SK-N-SH (cell line): ENCODE measurements at regions not wholly inside any gene's neighbourhood (a gene's known extent, or its start where the extent isn't known, plus 50 kb on each side); places are given as distances from the start of the nearest gene placed in this dataset.

ENCODE experiments used
- CTCF ChIA-PET: fragments of 300-600, 350-600 bp; formaldehyde crosslinking; extraction: SDS; loops from one replicate; lab custom pipeline; 2021; lab: Yijun Ruan, JAX
- POLR2A ChIA-PET: fragments of 350-600 bp; sonication (Branson Sonifier 250); formaldehyde crosslinking; extraction: SDS; loops from one replicate; lab custom pipeline; 2020; ENCODE audit warnings: antibody characterized with exemption, inconsistent platforms; lab: Yijun Ruan, JAX
- DNase-seq: peaks from one replicate; pipeline ENCODE4 v3.0.0; 2012
- H2AFZ ChIP-seq: fragments of 200-600 bp; sonication (generic); 2 replicates; pipeline ENCODE4 v1.8.1; 2016; ENCODE audit warnings: antibody characterized with exemption, mild to moderate bottlenecking, low read depth
- H3F3A ChIP-seq: fragments of 200-600 bp; sonication (generic); replicated peaks from 2 replicates; pipeline ENCODE3; 2016; ENCODE audit warnings: antibody characterized with exemption, mild to moderate bottlenecking; ENCODE audit not compliant: insufficient read depth
- H3K27ac ChIP-seq, 2 experiments: fragments of 200-500 bp in 1 of 2; fragments of 200-600 bp in 1 of 2; sonication (Bioruptor generic) in 1 of 2; sonication (generic), shearing (Covaris generic) in 1 of 2; 2 replicates each; pipeline versions ENCODE4 v1.5.1 to v1.6.1; 2014 to 2016; ENCODE audit warnings: low read depth in 2 of 2, inconsistent platforms in 1 of 2, low read length in 1 of 2, mild to moderate bottlenecking in 1 of 2, mixed read lengths in 1 of 2
- H3K27me3 ChIP-seq: fragments of 200-600 bp; sonication (generic), shearing (Covaris generic); 2 replicates; pipeline ENCODE4 v1.6.1; 2016; ENCODE audit warnings: mixed run types; ENCODE audit not compliant: insufficient read depth
- H3K36me3 ChIP-seq, 2 experiments: fragments of 200-500 bp in 1 of 2; fragments of 200-600 bp in 1 of 2; sonication (Bioruptor generic) in 1 of 2; sonication (generic) in 1 of 2; replicated peaks in 1 of 2; 2 replicates each; pipeline versions ENCODE3 to v1.5.1; 2014 to 2016; ENCODE audit warnings: low read length in 1 of 2, mild to moderate bottlenecking in 1 of 2; ENCODE audit not compliant: insufficient read depth in 2 of 2, control insufficient read depth in 1 of 2
- H3K4me1 ChIP-seq, 2 experiments: fragments of 200-500 bp in 1 of 2; fragments of 200-600 bp in 1 of 2; sonication (Bioruptor generic) in 1 of 2; sonication (generic), shearing (Covaris generic) in 1 of 2; 2 replicates each; pipeline versions ENCODE4 v1.5.1 to v1.6.1; 2014 to 2016; ENCODE audit warnings: low read depth in 1 of 2, low read length in 1 of 2, mixed run types in 1 of 2; ENCODE audit not compliant: insufficient read depth in 2 of 2, control insufficient read depth in 1 of 2
- H3K4me2 ChIP-seq: fragments of 200-600 bp; sonication (generic), shearing (Covaris generic); 2 replicates; pipeline ENCODE4 v1.6.1; 2017; ENCODE audit warnings: mixed run types
- H3K4me3 ChIP-seq, 2 experiments: fragments of 200-500 bp in 1 of 2; fragments of 200-600 bp in 1 of 2; sonication (Bioruptor generic) in 1 of 2; sonication (generic), shearing (Covaris generic) in 1 of 2; 2 replicates each; pipeline versions ENCODE4 v1.5.1 to v1.8.1; 2014 to 2016; ENCODE audit warnings: low read depth in 2 of 2, inconsistent platforms in 1 of 2, low read length in 1 of 2, mild to moderate bottlenecking in 1 of 2, mixed read lengths in 1 of 2, moderate library complexity in 1 of 2
- H3K79me2 ChIP-seq: fragments of 200-600 bp; sonication (generic); 2 replicates; pipeline ENCODE4 v1.8.1; 2017; ENCODE audit warnings: mild to moderate bottlenecking; ENCODE audit not compliant: insufficient read depth
- H3K9ac ChIP-seq: fragments of 200-600 bp; sonication (generic); 2 replicates; pipeline ENCODE4 v1.6.1; 2017; ENCODE audit warnings: mixed run types
- H3K9me2 ChIP-seq: fragments of 200-600 bp; sonication (generic); 2 replicates; pipeline ENCODE4 v1.6.1; 2017; ENCODE audit warnings: mixed run types
- H3K9me3 ChIP-seq: fragments of 200-600 bp; sonication (generic); 2 replicates; pipeline ENCODE4 v1.6.1; 2017; ENCODE audit warnings: mixed run types, mild to moderate bottlenecking, moderate library complexity
- H4K20me1 ChIP-seq: fragments of 200-600 bp; sonication (generic); 2 replicates; pipeline ENCODE4 v1.6.1; 2017; ENCODE audit warnings: mild to moderate bottlenecking, mixed run types; ENCODE audit not compliant: insufficient read depth
- ELF1 ChIP-seq: IDR thresholded peaks from 2 replicates; pipeline ENCODE4 v1.4.0; 2012
- EP300 ChIP-seq, 2 experiments: IDR thresholded peaks; 2 replicates each; pipeline versions ENCODE4 v1.4.0 to v1.6.1; 2012; ENCODE audit warnings: borderline replicate concordance in 1 of 2, low read depth in 1 of 2, low read length in 1 of 2
- FOSL2 ChIP-seq: IDR thresholded peaks from 2 replicates; pipeline ENCODE4 v1.4.0; 2012; ENCODE audit warnings: low read depth, mild to moderate bottlenecking, moderate library complexity, borderline replicate concordance
- FOXJ3 ChIP-seq: sonication (generic); formaldehyde crosslinking; IDR thresholded peaks from 2 replicates; pipeline ENCODE4 v1.5.1; 2020; ENCODE audit warnings: mild to moderate bottlenecking, missing genetic modification reagents
- FOXM1 ChIP-seq: IDR thresholded peaks from 2 replicates; pipeline ENCODE4 v1.4.0; 2012; ENCODE audit warnings: low read depth, mild to moderate bottlenecking
- NRF1 ChIP-seq: IDR thresholded peaks from 2 replicates; pipeline ENCODE4 v1.6.1; 2012; ENCODE audit warnings: low read depth, mild to moderate bottlenecking, low read length
- RAD21 ChIP-seq: IDR thresholded peaks from 2 replicates; pipeline ENCODE4 v1.6.1; 2012; ENCODE audit warnings: mild to moderate bottlenecking, low read length
- RFX5 ChIP-seq: IDR thresholded peaks from 2 replicates; pipeline ENCODE4 v1.6.1; 2012; ENCODE audit warnings: mild to moderate bottlenecking, improper control_type of control experiment, low read length
- RXRA ChIP-seq: IDR thresholded peaks from 2 replicates; pipeline ENCODE4 v1.4.0; 2012; ENCODE audit warnings: low read depth, mild to moderate bottlenecking, borderline replicate concordance
- SIN3A ChIP-seq: IDR thresholded peaks from 2 replicates; pipeline ENCODE4 v1.6.1; 2012; ENCODE audit warnings: low read depth, mild to moderate bottlenecking, low read length, moderate library complexity, borderline replicate concordance
- TAF1 ChIP-seq: IDR thresholded peaks from 2 replicates; pipeline ENCODE4 v1.6.1; 2012; ENCODE audit warnings: low read depth, mild to moderate bottlenecking, low read length, moderate library complexity, borderline replicate concordance
- TCF12 ChIP-seq: IDR thresholded peaks from 2 replicates; pipeline ENCODE4 v1.4.0; 2012
- WGBS: methylation state at CpG from one replicate; pipeline ENCODE4 v1.1.6; 2017; ENCODE audit warnings: low lambda C conversion rate; 5-methylcytosine and 5-hydroxymethylcytosine counted together
- TF ChIP-seq, protein P1 (sequence below): IDR thresholded peaks from 2 replicates; pipeline ENCODE4; 2012
- TF ChIP-seq, protein P2 (sequence below): IDR thresholded peaks from 2 replicates; pipeline ENCODE4 v1.4.0; 2012; ENCODE audit warnings: low read depth, borderline replicate concordance
- TF ChIP-seq, protein P3 (sequence below): IDR thresholded peaks from 2 replicates; pipeline ENCODE4 v1.4.0; 2012; ENCODE audit warnings: low read depth
- TF ChIP-seq, protein P4 (sequence below): fragments of 150-350 bp; IDR thresholded peaks from 2 replicates; pipeline ENCODE4 v1.6.1; 2017; ENCODE audit warnings: antibody characterized with exemption, low read length, low read depth, borderline replicate concordance

DNA sequence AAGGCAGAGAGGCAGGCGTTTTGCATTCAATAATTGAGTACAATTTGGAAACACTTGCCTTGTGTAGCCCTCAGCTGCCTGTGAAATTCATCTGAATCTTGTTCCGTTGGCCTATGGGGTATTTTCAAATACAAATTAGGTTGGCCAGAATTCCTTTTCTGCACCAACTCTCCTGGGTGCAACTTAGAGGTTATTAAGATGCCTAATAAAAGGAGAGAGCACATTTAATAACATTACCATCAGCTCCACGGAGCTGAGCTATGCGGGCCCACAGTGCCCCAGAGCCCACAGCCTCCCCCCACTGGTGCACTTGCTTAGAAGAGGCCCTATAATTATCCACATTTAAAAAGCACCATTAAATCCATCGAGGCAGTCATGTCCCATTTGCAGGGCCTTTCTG, 367.6 kb upstream of the CLINT1 start:
- TF ChIP-seq NRF1: no peak
- TF ChIP-seq, protein P1, sequence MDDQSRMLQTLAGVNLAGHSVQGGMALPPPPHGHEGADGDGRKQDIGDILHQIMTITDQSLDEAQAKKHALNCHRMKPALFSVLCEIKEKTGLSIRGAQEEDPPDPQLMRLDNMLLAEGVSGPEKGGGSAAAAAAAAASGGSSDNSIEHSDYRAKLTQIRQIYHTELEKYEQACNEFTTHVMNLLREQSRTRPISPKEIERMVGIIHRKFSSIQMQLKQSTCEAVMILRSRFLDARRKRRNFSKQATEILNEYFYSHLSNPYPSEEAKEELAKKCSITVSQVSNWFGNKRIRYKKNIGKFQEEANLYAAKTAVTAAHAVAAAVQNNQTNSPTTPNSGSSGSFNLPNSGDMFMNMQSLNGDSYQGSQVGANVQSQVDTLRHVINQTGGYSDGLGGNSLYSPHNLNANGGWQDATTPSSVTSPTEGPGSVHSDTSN: no peak
- no peak for TF ChIP-seq FOXM1
- no peak for TF ChIP-seq FOXJ3 (CRISPR knock-in tag)
- TF ChIP-seq ELF1: no peak
- TF ChIP-seq, protein P2, sequence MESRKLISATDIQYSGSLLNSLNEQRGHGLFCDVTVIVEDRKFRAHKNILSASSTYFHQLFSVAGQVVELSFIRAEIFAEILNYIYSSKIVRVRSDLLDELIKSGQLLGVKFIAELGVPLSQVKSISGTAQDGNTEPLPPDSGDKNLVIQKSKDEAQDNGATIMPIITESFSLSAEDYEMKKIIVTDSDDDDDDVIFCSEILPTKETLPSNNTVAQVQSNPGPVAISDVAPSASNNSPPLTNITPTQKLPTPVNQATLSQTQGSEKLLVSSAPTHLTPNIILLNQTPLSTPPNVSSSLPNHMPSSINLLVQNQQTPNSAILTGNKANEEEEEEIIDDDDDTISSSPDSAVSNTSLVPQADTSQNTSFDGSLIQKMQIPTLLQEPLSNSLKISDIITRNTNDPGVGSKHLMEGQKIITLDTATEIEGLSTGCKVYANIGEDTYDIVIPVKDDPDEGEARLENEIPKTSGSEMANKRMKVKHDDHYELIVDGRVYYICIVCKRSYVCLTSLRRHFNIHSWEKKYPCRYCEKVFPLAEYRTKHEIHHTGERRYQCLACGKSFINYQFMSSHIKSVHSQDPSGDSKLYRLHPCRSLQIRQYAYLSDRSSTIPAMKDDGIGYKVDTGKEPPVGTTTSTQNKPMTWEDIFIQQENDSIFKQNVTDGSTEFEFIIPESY: no peak
- TF ChIP-seq SIN3A: no peak
- TF ChIP-seq RXRA: no peak
- no peak for TF ChIP-seq EP300 (IDR thresholded peaks at IDR 0.05; ENCODE audit: borderline replicate concordance in 1 of 2, low read depth in 1 of 2, low read length in 1 of 2)
- no peak for TF ChIP-seq RFX5
- TF ChIP-seq RAD21: no peak
- H3F3A ChIP-seq: no peaks in the 10 kb centered on the region
- no peaks in the 10 kb centered on the region for H3K27me3 ChIP-seq
- no peaks in the 10 kb centered on the region; a peak in 1 of 4 replicates for H3K4me1 ChIP-seq
- H3K9me2 ChIP-seq: no peaks in the 10 kb centered on the region
- H3K4me2 ChIP-seq: no peak overlapping the region
- H3K9ac ChIP-seq: no peak overlapping the region
- WGBS: 48% methylated on average over 5 of the region's 5 CpGs
- no peaks in the 10 kb centered on the region for H3K36me3 ChIP-seq
- no peaks in the 10 kb centered on the region for H3K9me3 ChIP-seq
- CTCF ChIA-PET: no interaction called here
- H3K4me3 ChIP-seq: no peak overlapping the region
- H3K79me2 ChIP-seq: no peaks in the 10 kb centered on the region
- POLR2A ChIA-PET: no interaction called here
- no peaks in the 10 kb centered on the region for H4K20me1 ChIP-seq
- no peak overlapping the region for H2AFZ ChIP-seq
- no peak for DNase-seq
- no peak overlapping the region for H3K27ac ChIP-seq

DNA sequence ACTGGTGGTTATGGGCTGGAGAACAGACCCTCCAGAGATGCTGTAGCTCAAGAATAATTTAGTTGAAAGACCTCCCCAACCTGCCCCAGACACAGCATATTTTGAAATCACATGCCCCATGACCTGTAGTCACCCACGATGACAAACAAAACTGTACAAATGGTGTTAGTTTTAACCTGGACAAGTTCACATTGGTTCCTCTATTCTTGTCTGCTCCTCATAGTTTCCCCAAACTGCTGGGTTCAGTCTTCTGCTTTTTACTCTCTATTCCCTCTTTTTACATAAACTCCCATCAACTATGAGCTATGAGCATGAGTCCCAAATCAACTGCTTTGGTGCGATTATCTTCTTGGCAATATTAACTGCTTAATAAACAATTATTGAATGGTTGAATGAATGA, 365.3 kb upstream of the CLINT1 start:
- Histone ChIP-seq H3F3A (no peaks in the 10 kb centered on the region), H3K36me3 (no peaks in the 10 kb centered on the region), H4K20me1 (no peaks in the 10 kb centered on the region), H3K4me1 (no peaks in the 10 kb centered on the region; a peak in 1 of 4 replicates), H3K9me3 (no peaks in the 10 kb centered on the region), H3K27me3 (no peaks in the 10 kb centered on the region), H3K9me2 (no peaks in the 10 kb centered on the region), H3K9ac (no peak overlapping the region), H3K4me2 (no peak overlapping the region), H2AFZ (no peak overlapping the region), H3K79me2 (no peaks in the 10 kb centered on the region), H3K4me3 (no peak overlapping the region), H3K27ac (no peak overlapping the region)
- POLR2A ChIA-PET: no interaction called here
- WGBS: 44% methylated on average over 2 of the region's 2 CpGs
- CTCF ChIA-PET: interaction anchor here (1.4 to 1.9 kb wide), 2 partner anchors 9 to 149 kb away, joined by 4 to 5 read pairs; no protein-coding TSS in a partner anchor
- TF ChIP-seq TCF12 (no peak), ELF1 (no peak), SIN3A (no peak), FOXJ3 (CRISPR knock-in tag) (no peak), RAD21 (no peak), EP300 (IDR thresholded peaks at IDR 0.05; ENCODE audit: borderline replicate concordance in 1 of 2, low read depth in 1 of 2, low read length in 1 of 2) (no peak), FOSL2 (no peak), TAF1 (no peak)
- TF ChIP-seq, protein P3, sequence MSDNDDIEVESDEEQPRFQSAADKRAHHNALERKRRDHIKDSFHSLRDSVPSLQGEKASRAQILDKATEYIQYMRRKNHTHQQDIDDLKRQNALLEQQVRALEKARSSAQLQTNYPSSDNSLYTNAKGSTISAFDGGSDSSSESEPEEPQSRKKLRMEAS: no peak
- TF ChIP-seq, protein P4, sequence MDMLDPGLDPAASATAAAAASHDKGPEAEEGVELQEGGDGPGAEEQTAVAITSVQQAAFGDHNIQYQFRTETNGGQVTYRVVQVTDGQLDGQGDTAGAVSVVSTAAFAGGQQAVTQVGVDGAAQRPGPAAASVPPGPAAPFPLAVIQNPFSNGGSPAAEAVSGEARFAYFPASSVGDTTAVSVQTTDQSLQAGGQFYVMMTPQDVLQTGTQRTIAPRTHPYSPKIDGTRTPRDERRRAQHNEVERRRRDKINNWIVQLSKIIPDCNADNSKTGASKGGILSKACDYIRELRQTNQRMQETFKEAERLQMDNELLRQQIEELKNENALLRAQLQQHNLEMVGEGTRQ: no peak
- TF ChIP-seq, protein P1: no peak
- TF ChIP-seq, protein P2: no peak
- DNase-seq: no peak
